ENCODE measurements at regions not wholly inside any gene's neighbourhood (a gene's known extent, or its start where the extent isn't known, plus 50 kb on each side); places are given as distances from the start of the nearest gene placed in this dataset.

- DNase-seq: no peak
Observed at GRCh38 chr7:142389544-142389943, 131.7 kb upstream of the PRSS58 start.

DNA sequence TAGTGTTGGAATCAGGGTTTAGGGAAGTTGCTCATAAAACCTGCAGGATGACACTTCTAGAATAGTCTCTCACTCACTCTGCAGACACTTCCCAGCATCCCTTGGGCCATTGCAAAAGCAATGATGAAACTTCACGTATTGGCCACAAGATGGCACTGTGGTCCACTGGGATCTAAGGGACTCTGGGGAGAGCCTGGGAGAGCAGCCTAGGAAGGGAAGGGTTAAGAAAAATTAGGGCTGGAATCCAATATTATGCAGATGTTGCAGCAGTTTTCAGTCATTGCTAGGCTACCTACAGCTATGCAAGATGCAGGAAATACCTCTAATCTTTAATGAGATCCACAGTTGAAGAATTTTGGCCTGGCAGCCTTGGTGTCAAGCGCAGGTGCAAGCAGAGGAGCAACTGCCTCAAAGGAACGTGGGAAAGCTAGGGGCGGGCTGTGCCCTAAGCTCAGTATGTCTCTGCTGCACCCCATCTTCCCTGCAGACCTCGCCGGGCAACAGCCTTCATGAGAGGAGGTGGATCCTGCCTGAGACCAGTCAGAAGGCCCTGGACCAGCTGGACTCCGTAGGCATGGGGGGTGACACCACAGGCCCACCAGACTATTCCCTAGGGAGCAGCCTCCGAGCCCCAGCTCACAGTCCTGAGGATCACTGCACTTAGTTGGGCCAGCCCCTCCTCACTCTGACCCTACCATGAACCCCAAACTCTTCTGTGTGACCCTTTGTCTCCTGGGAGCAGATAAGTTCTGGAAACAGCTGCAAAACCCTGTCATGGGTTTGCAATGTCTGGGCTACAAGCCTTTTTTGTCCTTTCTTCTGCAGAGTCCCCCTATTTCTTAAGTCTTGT is 127.9 kb upstream of the PRSS58 start:
- peak; percentile 48 to 59 for DNase-seq

DNA sequence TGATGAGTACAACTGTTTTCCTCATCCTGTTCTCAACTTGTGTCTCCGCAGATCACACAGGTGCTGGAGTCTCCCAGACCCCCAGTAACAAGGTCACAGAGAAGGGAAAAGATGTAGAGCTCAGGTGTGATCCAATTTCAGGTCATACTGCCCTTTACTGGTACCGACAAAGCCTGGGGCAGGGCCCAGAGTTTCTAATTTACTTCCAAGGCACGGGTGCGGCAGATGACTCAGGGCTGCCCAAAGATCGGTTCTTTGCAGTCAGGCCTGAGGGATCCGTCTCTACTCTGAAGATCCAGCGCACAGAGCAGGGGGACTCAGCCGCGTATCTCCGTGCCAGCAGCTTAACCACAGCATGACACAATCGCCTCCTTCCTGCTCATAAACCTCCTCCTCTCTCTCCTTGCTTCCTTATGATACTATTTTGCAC is 126.7 kb upstream of the PRSS58 start:
- DNase-seq: peak; percentile 7 to 13

DNA sequence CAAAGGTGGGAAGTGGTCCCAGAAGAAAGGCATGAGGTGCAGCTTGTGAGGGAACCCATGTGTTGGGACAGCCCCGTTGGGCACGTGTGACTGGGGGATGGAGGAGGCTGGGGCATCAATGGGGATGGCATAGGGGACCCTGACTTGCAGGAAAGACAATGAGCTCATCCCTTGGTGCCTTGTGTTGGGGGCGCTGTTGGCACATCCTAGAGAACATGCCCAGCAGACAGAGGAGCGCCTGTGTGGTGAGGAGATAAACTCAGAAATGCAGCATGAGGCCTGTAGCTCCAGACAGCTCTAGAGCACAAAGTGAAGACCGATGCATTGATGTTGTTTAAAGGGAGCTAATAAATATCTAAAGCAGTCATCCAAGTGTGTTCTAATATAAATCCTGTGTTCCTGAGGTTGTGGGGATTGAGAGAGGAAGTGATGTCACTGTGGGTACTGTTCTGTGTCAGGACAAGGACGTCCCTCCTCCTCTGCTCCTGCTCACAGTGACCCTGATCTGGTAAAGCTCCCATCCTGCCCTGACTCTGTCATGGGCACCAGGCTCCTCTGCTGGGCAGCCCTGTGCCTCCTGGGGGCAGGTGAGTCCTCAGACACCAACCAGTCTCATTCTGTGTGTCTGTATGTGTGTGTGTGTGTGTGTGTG is 126.1 kb upstream of the PRSS58 start:
- DNase-seq: peak in 1 of 2 donors; percentile 14

GRCh38 chr7:142381727-142382390 is 124.0 kb upstream of the PRSS58 start:
- DNase-seq: no peak

GRCh38 chr7:142380069-142380468 is 122.2 kb upstream of the PRSS58 start:
- DNase-seq: no peak

DNA sequence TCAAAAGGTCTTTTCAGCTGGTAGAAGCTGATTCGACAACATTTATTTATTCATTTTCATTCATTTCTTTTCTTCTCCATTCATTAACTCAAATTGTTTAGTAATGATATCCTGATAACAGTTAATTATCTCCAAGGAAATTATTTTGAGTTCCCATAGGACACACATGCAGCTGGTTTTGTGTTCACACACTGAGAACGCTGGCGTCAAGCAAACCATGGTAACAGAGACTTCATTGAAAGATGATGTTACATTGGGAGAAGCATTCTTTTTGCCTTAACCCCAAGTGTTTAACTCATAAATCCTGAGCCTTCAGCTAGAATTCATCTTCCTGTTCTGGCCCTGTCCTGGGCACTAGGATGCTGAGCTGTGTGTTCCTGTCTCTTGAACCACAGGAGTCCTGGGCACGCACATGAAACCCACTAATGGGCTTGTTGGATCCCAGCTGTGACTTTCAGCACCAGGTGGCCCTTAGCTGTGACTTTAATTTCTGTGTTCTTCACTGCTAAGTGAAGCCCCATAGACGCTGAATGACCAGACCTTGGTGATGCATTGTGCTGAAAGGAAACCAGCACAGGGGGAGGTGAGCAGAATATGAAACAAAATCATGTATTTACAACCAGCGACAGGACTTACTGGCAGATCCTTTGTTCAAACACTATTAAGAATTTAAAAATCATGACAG is 121.5 kb upstream of the PRSS58 start:
- no peak for DNase-seq

GRCh38 chr7:142377567-142377966 is 119.7 kb upstream of the PRSS58 start:
- DNase-seq: no peak

DNA sequence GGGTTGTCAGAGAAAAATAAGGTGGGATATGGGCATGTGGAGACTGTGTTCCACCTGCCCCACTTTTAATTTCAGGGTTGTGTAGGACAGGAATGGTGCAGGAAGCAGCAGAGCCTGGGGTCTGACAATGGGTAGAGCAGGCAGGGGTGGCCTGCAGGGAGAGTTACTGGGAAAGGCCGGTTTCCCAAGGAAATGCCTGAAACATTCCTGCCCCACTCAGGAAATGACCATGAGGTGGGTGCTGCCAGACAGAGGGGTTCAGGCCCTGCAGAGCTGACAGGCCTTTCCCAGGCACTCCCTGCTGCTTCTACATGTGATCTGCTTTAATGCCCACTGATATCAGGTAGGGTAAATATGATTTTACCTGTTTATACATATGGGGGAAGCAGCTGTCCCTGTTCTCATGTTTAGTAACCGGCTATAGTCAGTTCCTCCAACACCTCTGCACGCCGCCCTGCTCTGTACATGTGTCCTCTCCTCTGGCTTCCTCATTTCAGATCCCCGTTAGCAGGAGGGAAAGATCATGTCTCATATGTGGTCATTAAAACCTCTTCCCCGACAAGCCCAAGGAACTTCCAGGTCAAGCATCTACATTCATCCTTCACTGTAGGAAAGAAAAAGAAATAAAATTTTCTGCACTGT is 118.6 kb upstream of the PRSS58 start:
- DNase-seq: no peak

DNA sequence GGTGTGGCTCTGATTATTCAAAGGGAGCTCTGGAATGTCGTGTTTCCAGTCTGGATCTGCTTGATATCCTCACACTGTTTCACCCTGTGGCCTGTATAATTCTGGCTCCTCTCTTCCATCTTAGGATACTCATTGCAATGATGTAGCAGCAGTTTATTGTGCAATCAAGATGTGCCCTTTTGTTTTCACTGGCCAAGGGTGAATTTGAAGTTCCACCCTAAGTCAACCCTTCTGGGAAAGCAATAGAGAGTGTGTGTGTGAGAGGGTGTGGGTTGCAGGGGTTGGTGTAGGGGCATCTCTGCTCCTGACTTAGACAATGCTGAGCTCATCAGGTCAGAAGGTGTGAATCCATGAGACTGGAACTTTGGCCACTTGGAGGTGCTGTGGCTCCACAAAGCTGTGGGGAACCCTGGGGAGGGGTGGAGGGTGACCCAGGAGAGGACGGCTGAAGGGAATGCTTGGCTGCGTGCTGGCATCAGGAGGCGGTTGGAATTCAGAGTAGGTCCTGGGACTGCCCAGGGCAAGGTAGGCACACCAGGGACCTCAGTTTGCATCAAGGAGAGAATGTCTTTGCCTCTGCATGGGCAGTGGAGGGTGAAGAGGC is 118.0 kb upstream of the PRSS58 start:
- DNase-seq: peak in 1 of 2 donors; percentile 16

DNA sequence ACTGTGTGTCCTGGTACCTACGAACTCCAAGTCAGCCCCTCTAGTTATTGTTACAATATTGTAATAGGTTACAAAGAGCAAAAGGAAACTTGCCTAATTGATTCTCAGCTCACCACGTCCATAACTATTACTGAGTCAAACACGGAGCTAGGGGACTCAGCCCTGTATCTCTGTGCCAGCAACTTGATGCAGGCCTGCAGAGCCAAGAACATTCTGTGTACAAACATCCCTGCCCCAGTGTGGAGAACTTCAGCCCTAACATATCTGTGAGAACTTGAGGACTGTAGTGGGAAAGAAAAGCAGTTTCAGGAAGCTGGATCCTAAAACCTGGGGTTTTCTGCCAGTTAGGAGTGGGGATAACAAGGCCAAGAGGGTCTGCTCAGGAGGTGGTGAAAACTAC is 114.9 kb upstream of the PRSS58 start:
- no peak for DNase-seq

DNA sequence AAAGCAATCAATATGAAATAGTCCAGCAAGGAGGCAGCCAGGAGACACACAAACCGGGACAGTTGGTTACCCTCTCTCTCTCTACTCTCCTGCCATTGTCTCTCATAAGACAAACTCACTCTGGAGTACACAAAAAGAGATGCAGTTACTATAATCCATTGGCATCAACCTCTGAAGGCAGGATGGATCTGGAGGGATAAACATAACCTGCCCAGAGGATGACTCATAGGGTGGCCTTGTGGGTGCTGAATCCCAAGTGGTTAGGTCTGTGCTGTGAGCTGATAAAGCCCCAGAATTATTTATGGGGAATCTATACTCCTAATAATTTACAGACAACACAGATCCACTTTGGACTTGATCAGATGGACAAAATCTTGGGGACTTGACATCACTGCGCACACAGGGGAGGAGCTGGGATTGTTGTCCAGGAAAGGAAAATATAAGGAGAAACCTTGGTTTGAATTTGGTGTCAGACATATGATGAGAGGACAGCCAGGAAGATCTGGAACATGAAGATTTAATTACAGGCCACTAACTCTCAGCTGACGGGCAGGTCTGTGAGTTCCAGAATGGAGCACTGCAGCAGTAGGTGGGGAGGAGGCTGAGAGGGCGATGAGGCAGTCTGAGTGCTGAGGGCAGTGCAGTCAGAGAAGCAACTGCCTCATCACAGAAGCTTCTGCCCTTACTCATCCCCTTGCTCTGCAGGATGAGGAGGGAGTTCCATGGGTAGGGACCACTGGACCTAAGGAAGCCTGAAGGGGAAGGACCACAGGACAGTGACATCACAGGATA is 113.9 kb upstream of the PRSS58 start:
- no peak for DNase-seq

DNA sequence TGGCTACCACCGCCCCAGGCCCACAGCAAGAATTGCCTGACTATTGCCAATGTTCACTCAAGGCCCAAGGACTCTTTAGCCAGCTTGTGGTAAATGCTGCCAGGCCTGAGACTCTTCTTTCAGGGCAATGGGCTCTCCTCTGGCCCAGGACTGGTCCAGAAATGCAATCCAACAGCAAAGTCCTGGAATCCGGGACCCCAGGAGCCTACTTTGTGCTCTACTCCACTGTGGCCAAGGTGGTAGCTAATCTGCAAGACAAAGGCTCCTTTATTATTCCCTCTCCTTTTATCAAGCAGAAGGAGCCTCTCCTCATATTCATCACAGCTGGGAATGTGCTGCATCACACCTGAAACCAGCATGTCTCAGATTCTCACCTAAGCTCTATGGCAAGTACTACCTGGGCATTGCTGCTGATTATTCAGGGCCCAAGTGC is 107.6 kb upstream of the PRSS58 start:
- no peak for DNase-seq

- DNase-seq: no peak
Observed at GRCh38 chr7:142364551-142364950, 106.7 kb upstream of the PRSS58 start.

DNA sequence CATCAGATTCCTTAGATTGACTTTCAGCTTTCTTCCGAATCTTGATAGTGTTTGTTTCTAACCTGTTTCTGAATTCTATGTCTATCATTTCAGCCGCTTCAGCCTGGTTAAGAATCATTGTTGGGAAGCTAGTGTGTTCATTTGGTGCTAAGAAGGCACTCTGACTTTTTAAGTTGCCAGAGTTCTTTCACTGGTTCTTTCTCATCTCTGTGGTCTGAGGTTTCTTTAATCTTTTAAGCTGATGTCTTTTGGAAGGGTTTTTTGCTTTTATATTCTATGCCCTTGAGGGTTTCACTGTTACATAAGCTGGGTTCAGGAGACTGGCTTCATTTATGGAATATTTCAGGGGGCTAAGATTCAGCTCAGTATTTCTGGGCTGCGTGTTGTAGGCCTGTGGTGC is 104.5 kb upstream of the PRSS58 start:
- peak in 1 of 2 donors; percentile 21 for DNase-seq

- no peak for DNase-seq
Observed at GRCh38 chr7:142359694-142360279, 101.9 kb upstream of the PRSS58 start.

GRCh38 chr7:142357953-142358520 is 100.2 kb upstream of the PRSS58 start:
- DNase-seq: peak; percentile 22 to 56

DNA sequence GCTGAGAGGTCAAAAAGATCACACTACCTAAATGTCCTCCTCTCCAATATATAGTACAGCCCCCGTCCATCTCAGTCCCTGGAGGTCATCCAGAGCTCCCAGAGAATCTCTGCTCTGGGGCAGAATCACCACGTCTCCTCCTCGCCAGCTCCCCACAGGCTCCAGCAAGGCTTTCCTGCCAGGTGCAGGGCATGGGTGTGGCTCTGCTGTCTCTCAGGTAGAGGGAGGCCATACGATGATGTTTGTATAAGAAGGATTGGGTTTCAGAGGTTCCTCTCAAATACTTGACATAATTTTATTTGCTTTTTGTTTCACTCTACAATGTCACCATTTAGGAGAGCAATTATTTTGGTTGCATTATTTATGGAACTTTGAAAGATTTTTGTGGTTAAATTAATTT is 98.3 kb upstream of the PRSS58 start:
- no peak for DNase-seq

DNA sequence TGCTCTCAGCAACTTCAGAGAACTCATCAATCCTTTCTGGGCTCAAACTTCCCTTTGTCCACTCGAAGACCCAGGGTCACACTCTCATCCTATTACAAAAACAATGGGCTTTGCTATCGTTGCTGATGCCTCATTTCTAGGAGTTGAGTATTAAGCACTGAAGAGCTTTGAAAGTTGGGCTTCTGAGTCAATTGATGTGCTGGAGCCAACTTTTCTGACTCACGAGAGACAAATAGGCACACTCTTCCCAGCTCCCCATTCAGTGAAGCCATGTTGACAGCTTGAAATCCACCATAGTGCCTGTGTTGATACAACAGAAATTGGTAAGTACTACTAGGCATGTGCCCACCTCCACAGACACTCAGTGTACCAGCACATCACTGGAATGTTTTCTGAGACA is 97.5 kb upstream of the PRSS58 start:
- no peak for DNase-seq

All from CD4-positive, alpha-beta T cell treated with Interferon alpha-2 for 1 hour (primary cell).